Suprapubic skin (tissue), 4 donors: ENCODE measurements at regions not wholly inside any gene's neighbourhood (a gene's known extent, or its start where the extent isn't known, plus 50 kb on each side); places are given as distances from the start of the nearest gene placed in this dataset.

Experiments used
- DNase-seq, 2 donors: peaks; one replicate each; pipeline ENCODE4 v3.0.0-alpha.2; 2019; ENCODE audit warnings: low spot score in 2 of 2
- H3K27ac ChIP-seq: fragments of 200-600 bp; sonication (generic); one replicate; pipeline ENCODE4 v1.5.1; 2019
- H3K27me3 ChIP-seq: fragments of 200-600 bp; sonication (generic); one replicate; pipeline ENCODE4 v1.5.1; 2019
- H3K36me3 ChIP-seq: fragments of 200-600 bp; sonication (generic); one replicate; pipeline ENCODE4 v1.5.1; 2019
- H3K4me1 ChIP-seq: fragments of 200-600 bp; sonication (generic); one replicate; pipeline ENCODE4 v1.5.1; 2019
- H3K4me3 ChIP-seq: fragments of 200-600 bp; sonication (generic); one replicate; pipeline ENCODE4 v1.5.1; 2019; ENCODE audit warnings: mild to moderate bottlenecking
- H3K9me3 ChIP-seq: fragments of 200-600 bp; sonication (generic); one replicate; pipeline ENCODE4 v1.5.1; 2019
- EP300 ChIP-seq: sonication (generic); formaldehyde crosslinking; IDR thresholded peaks from one replicate; pipeline ENCODE4 v1.6.1; 2017; ENCODE audit warnings: antibody characterized with exemption
- POLR2A ChIP-seq, 2 donors: fragments of 450-650 bp; IDR thresholded peaks; one replicate each; pipeline ENCODE4 v1.6.1; 2017; ENCODE audit warnings: antibody characterized with exemption in 2 of 2, mild to moderate bottlenecking in 2 of 2, moderate library complexity in 2 of 2
- POLR2AphosphoS5 ChIP-seq, 3 donors: sonication (generic); formaldehyde crosslinking; IDR thresholded peaks; one replicate each; pipeline ENCODE4 v1.6.1; 2017; ENCODE audit warnings: antibody characterized with exemption in 3 of 3
- WGBS: methylation state at CpG from one replicate; pipeline ENCODE4 v1.1.5; 2018; 5-methylcytosine and 5-hydroxymethylcytosine counted together
- TF ChIP-seq, protein P1 (sequence below), 2 donors: fragments of 200-600 bp in 1 of 2; fragments of 450-650 bp in 1 of 2; sonication (generic) in 1 of 2; IDR thresholded peaks; one replicate each; pipeline ENCODE4 v1.5.1; 2016 to 2019; ENCODE audit warnings: antibody characterized with exemption in 2 of 2, mild to moderate bottlenecking in 1 of 2, moderate library complexity in 1 of 2

DNA sequence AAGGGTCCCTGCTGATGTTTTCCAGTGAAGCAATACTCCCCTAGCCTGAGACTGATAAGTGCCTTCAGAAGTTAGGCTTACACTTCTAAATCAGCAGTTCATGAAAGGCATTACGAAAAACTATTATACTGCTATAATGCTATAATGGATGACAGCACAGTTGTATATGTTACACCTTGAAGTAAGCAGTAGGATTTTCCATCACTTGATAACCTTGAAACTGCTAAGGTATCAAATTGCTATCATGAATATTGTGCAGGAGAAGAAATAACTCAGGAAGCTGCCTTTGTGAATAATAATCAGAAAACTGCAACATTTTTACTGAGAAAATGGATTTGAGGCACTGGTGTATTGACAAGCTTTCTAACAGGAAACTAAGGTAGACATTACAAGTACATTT lies 142.3 kb downstream of the HNMT start:
- 28% methylated on average over 1 of the region's 1 CpG for WGBS
- H3K9me3 ChIP-seq, result no peaks in the 10 kb centered on the region
- no peaks in the 10 kb centered on the region for H3K4me1 ChIP-seq
- no peak overlapping the region for H3K27ac ChIP-seq
- no peaks in the 10 kb centered on the region for H3K27me3 ChIP-seq
- DNase-seq, result no peak
- TF ChIP-seq POLR2A (IDR thresholded peaks at IDR 0.05), result no peak
- TF ChIP-seq POLR2AphosphoS5 (IDR thresholded peaks at IDR 0.05), result no peak
- TF ChIP-seq, protein P1, sequence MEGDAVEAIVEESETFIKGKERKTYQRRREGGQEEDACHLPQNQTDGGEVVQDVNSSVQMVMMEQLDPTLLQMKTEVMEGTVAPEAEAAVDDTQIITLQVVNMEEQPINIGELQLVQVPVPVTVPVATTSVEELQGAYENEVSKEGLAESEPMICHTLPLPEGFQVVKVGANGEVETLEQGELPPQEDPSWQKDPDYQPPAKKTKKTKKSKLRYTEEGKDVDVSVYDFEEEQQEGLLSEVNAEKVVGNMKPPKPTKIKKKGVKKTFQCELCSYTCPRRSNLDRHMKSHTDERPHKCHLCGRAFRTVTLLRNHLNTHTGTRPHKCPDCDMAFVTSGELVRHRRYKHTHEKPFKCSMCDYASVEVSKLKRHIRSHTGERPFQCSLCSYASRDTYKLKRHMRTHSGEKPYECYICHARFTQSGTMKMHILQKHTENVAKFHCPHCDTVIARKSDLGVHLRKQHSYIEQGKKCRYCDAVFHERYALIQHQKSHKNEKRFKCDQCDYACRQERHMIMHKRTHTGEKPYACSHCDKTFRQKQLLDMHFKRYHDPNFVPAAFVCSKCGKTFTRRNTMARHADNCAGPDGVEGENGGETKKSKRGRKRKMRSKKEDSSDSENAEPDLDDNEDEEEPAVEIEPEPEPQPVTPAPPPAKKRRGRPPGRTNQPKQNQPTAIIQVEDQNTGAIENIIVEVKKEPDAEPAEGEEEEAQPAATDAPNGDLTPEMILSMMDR (IDR thresholded peaks at IDR 0.05), result no peak
- TF ChIP-seq EP300, result no peak
- no peak overlapping the region for H3K4me3 ChIP-seq
- no peaks in the 10 kb centered on the region for H3K36me3 ChIP-seq

DNA sequence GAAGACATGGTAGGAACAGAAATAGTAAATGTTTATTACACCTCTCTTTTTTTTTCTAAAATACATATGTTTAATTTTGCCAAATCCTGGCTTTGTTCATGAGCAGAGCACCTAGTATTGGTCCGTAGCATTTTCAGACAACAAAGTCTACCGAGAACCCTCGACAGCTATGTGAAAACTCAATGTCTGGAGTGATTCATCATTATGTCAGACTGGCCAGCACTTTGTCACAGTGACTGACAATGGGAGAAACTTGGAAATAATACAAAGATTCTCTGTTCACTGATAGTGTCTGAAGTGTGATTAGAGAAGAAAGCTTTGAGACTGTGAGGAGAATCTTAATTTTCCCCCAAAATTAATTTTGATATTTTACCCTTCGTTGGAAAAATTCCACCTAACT lies 143.0 kb downstream of the HNMT start:
- no peak overlapping the region for H3K4me3 ChIP-seq
- TF ChIP-seq POLR2AphosphoS5 (IDR thresholded peaks at IDR 0.05) (no peak), POLR2A (IDR thresholded peaks at IDR 0.05) (no peak), EP300 (no peak)
- TF ChIP-seq, protein P1 (IDR thresholded peaks at IDR 0.05), result no peak
- no peak overlapping the region for H3K27ac ChIP-seq
- WGBS, result 72% methylated on average over 4 of the region's 4 CpGs
- H3K36me3 ChIP-seq, result no peaks in the 10 kb centered on the region
- no peaks in the 10 kb centered on the region for H3K9me3 ChIP-seq
- no peaks in the 10 kb centered on the region for H3K27me3 ChIP-seq
- DNase-seq, result no peak
- no peaks in the 10 kb centered on the region for H3K4me1 ChIP-seq

DNA sequence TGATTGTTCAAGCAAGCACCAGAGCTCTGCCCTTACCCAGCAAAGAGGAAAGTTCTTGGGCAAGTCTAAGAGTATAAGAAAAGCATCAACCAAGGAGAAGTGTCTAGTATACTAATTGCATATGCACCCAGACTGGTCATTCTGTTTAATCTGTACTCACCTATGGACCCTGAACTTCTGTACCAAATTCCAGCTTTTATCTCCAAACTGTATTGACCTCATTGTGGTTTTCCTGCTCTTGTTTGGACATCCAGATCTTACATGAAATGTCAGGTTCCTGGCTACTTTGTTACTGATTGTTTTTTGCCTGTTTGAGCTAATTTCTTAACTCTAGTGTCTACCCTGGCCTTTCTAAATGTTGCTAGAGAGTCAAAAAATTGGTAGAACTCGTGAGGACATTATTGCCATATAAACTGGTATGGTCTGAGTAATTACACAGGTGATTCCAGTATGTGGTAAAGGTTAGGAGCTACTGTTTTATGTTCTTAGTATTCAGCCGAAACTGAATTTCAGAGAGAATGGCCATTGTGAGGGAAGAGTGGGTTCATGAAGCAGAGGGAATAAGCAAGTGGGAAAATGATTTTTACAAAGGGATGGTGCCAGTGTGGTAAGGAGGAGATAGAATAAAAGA lies 146.3 kb downstream of the HNMT start:
- WGBS, result 81% methylated on average over 2 of the region's 2 CpGs
- H3K27me3 ChIP-seq, result no peaks in the 10 kb centered on the region
- no peaks in the 10 kb centered on the region for H3K36me3 ChIP-seq
- TF ChIP-seq EP300, result no peak
- no peak for TF ChIP-seq POLR2AphosphoS5 (IDR thresholded peaks at IDR 0.05)
- TF ChIP-seq POLR2A (IDR thresholded peaks at IDR 0.05), result no peak
- TF ChIP-seq, protein P1 (IDR thresholded peaks at IDR 0.05), result no peak
- no peak overlapping the region for H3K27ac ChIP-seq
- H3K4me1 ChIP-seq, result no peaks in the 10 kb centered on the region
- no peak for DNase-seq
- H3K9me3 ChIP-seq, result no peaks in the 10 kb centered on the region
- no peak overlapping the region for H3K4me3 ChIP-seq

DNA sequence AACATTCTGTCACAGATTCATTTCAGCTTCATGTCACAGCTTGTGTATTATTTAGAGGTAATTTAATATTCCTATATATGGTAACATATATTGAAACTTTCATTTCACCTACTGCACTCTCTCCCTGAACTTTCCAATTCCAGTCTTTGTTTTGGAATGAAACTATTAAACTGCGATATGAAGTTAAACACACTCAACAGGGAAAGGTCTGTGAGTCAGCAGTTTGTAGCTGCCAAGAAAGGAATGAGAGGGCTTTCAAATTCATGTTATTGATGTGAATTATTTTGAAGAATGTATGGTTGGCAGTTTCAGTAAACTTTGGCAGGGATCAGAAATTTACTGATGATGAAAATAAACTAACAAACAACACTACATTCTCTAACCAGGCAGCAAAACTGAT lies 148.3 kb downstream of the HNMT start:
- TF ChIP-seq, protein P1 (IDR thresholded peaks at IDR 0.05), result no peak
- no peak for TF ChIP-seq EP300
- no peak for TF ChIP-seq POLR2A (IDR thresholded peaks at IDR 0.05)
- no peak for TF ChIP-seq POLR2AphosphoS5 (IDR thresholded peaks at IDR 0.05)
- Histone ChIP-seq H3K27me3 (no peaks in the 10 kb centered on the region), H3K4me1 (no peaks in the 10 kb centered on the region), H3K27ac (no peak overlapping the region), H3K4me3 (no peak overlapping the region), H3K9me3 (no peaks in the 10 kb centered on the region), H3K36me3 (no peaks in the 10 kb centered on the region)
- WGBS, result 61% methylated on average over 1 of the region's 1 CpG
- no peak for DNase-seq

DNA sequence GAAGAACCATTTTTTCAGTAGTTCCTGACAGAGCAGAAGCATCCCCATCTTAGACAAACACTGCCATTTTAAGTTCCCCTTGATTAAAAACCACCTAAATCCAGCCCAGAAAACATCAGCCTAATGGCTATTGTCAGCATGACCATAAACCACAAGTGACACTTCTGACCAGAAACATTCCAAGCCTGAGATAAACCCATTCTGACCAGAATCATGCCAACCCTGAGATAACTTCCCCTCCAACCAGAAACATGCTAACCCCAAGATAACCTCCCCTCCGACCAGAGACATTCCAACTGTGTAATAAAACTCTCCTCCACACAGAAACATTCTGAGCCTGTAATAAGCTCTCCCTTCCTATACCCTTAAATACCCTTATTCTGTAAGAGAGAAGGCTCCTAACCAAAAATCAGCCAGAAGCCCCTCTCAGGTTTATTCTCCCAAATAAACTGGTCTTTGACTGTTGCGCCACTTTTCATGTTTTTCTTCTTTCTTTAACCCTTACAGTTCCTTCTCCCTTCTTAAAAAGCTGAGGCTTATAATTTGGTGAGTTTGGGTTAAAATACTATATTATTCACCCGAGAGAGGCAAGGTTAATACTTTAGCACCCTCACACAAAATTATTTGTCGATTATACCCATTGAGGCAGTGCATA lies 149.7 kb downstream of the HNMT start:
- 95% methylated on average over 4 of the region's 4 CpGs for WGBS
- Histone ChIP-seq H3K9me3 (no peaks in the 10 kb centered on the region), H3K27ac (no peak overlapping the region), H3K36me3 (no peaks in the 10 kb centered on the region), H3K4me3 (no peak overlapping the region), H3K4me1 (no peaks in the 10 kb centered on the region), H3K27me3 (no peaks in the 10 kb centered on the region)
- no peak for TF ChIP-seq POLR2AphosphoS5 (IDR thresholded peaks at IDR 0.05)
- no peak for TF ChIP-seq POLR2A (IDR thresholded peaks at IDR 0.05)
- TF ChIP-seq, protein P1 (IDR thresholded peaks at IDR 0.05), result no peak
- TF ChIP-seq EP300, result no peak
- DNase-seq, result no peak
